Prostate gland (tissue), 2 donors: ENCODE measurements at regions not wholly inside any gene's neighbourhood (a gene's known extent, or its start where the extent isn't known, plus 50 kb on each side); places are given as distances from the start of the nearest gene placed in this dataset.

Source experiments
- DNase-seq: peaks from one replicate; pipeline ENCODE4 v3.0.0-alpha.2; 2019; ENCODE audit warnings: low spot score
- H3K27ac ChIP-seq, 2 donors: fragments of 200-600 bp; sonication (generic); 2 replicates each; pipeline ENCODE4 v1.5.1; 2017 to 2019
- H3K27me3 ChIP-seq: fragments of 200-600 bp; sonication (generic); replicated peaks from 2 replicates; pipeline ENCODE4 v1.5.1; 2019; ENCODE audit not compliant: insufficient read depth
- H3K36me3 ChIP-seq, 2 donors: fragments of 200-600 bp; sonication (generic); 1 replicate in 1 of 2; 2 replicates in 1 of 2; pipeline versions ENCODE4 v1.5.1 to v1.8.1; 2017 to 2019
- H3K4me1 ChIP-seq: fragments of 200-600 bp; sonication (generic); replicated peaks from 2 replicates; pipeline ENCODE4 v1.5.1; 2019
- H3K4me3 ChIP-seq, 2 donors: fragments of 200-600 bp; sonication (generic); 2 replicates each; pipeline ENCODE4 v1.5.1; 2017 to 2019
- H3K9me3 ChIP-seq: fragments of 200-600 bp; sonication (generic); 2 replicates; pipeline ENCODE4 v1.5.1; 2017
- POLR2A ChIP-seq: fragments of 450-650 bp; IDR thresholded peaks from one replicate; pipeline ENCODE4 v1.6.1; 2016; ENCODE audit warnings: antibody characterized with exemption, mild to moderate bottlenecking
- POLR2AphosphoS5 ChIP-seq: sonication (generic); formaldehyde crosslinking; IDR thresholded peaks from one replicate; pipeline ENCODE4 v1.6.1; 2017; ENCODE audit warnings: antibody characterized with exemption
- WGBS: methylation state at CpG from one replicate; pipeline ENCODE4 v1.1.5; 2018; 5-methylcytosine and 5-hydroxymethylcytosine counted together
- intact Hi-C: fragments of 100-400 bp; cut with DNase I; formaldehyde crosslinking; loops from one replicate; pipeline ENCODE4 v1.14.2; 2022
- TF ChIP-seq, protein P1 (sequence below), 4 experiments: fragments of 200-600 bp in 2 of 4; fragments of 450-650 bp in 2 of 4; sonication (generic) in 2 of 4; IDR thresholded peaks; 1 replicate in 3 of 4; 2 replicates in 1 of 4; pipeline ENCODE4 v1.5.1; 2016 to 2019; ENCODE audit warnings: antibody characterized with exemption in 4 of 4, mild to moderate bottlenecking in 2 of 4, moderate library complexity in 2 of 4

DNA sequence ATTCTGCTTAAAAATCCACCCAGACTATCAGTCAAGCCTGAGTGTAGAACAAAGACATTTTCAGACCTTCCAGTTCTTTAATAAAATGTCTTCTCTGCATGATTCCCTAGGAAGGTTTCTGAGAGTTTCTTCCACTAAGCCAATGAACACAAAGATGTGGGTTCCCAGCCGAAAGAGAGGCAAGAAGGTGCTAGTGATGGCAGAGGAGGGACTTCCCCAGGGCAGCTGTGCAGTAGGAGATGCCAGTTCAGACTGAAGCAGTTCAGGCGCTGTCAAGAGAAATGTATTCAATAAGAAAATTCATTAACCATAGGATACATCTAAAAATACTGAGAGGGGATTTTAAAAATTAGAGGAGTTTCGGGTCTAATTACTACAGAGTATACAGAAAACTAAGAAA is 83.3 kb downstream of the RND3 start:
- no peak for DNase-seq
- no peak overlapping the region for H3K4me3 ChIP-seq
- no peak overlapping the region for H3K27ac ChIP-seq
- TF ChIP-seq POLR2A (no peak), POLR2AphosphoS5 (no peak)
- TF ChIP-seq, protein P1, sequence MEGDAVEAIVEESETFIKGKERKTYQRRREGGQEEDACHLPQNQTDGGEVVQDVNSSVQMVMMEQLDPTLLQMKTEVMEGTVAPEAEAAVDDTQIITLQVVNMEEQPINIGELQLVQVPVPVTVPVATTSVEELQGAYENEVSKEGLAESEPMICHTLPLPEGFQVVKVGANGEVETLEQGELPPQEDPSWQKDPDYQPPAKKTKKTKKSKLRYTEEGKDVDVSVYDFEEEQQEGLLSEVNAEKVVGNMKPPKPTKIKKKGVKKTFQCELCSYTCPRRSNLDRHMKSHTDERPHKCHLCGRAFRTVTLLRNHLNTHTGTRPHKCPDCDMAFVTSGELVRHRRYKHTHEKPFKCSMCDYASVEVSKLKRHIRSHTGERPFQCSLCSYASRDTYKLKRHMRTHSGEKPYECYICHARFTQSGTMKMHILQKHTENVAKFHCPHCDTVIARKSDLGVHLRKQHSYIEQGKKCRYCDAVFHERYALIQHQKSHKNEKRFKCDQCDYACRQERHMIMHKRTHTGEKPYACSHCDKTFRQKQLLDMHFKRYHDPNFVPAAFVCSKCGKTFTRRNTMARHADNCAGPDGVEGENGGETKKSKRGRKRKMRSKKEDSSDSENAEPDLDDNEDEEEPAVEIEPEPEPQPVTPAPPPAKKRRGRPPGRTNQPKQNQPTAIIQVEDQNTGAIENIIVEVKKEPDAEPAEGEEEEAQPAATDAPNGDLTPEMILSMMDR (IDR thresholded peaks at IDR 0.05) = no peak
- no peaks in the 10 kb centered on the region for H3K9me3 ChIP-seq
- no peaks in the 10 kb centered on the region for H3K4me1 ChIP-seq
- H3K27me3 ChIP-seq = no peaks in the 10 kb centered on the region
- intact Hi-C loops = no loop called here
- no peaks in the 10 kb centered on the region for H3K36me3 ChIP-seq
- WGBS = 73% methylated on average over 3 of the region's 3 CpGs

DNA sequence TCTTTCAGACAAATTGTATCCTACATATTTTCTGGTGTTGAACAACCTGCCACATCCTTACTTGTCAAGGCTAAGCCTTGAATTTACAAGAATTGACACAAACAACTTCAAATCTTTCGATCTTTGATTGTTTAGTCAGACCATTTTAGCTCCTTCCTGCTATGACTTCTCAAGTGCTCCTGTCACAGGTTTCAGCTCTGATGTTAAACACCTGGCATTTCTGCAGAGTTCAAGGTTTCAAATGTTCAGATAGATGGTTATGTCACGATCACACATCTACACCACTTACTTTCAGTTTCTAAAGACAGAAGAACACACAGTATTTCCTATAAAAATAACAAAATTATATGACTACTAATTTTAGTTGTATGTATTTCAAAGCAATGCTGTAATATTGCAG is 84.0 kb downstream of the RND3 start:
- DNase-seq = no peak
- intact Hi-C loops = no loop called here
- no peaks in the 10 kb centered on the region for H3K4me1 ChIP-seq
- no peak overlapping the region for H3K27ac ChIP-seq
- no peak overlapping the region for H3K4me3 ChIP-seq
- no peaks in the 10 kb centered on the region for H3K9me3 ChIP-seq
- H3K27me3 ChIP-seq = no peaks in the 10 kb centered on the region
- H3K36me3 ChIP-seq = no peaks in the 10 kb centered on the region
- TF ChIP-seq POLR2A (no peak), POLR2AphosphoS5 (no peak)
- WGBS = 28% methylated on average over 2 of the region's 2 CpGs

DNA sequence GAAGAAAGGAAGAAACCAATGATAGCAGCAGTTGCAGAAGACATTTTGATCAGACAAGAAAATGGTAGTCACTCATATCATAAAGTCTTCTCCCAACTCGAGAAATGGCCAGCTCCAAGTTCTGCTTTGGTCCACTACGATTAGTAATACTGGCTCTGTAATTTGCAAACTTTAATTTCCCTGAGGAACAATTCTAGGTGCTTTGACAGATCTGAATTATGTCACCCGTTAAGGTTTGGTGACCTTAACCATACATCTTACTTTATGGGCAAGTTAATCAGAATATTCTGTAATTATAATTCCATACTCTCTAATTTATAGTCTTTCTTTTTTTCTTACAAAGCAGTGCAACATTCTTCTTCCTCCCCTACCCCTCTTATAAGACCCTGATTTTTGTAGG is 84.5 kb downstream of the RND3 start:
- intact Hi-C loops = no loop called here
- no peak for DNase-seq
- Histone ChIP-seq H3K27me3 (no peaks in the 10 kb centered on the region), H3K9me3 (no peaks in the 10 kb centered on the region), H3K4me1 (no peaks in the 10 kb centered on the region), H3K36me3 (no peaks in the 10 kb centered on the region), H3K4me3 (no peak overlapping the region), H3K27ac (no peak overlapping the region)
- WGBS = 76% methylated on average over 3 of the region's 3 CpGs
- TF ChIP-seq, protein P1 (IDR thresholded peaks at IDR 0.05) = no peak
- TF ChIP-seq POLR2AphosphoS5 = no peak
- no peak for TF ChIP-seq POLR2A

DNA sequence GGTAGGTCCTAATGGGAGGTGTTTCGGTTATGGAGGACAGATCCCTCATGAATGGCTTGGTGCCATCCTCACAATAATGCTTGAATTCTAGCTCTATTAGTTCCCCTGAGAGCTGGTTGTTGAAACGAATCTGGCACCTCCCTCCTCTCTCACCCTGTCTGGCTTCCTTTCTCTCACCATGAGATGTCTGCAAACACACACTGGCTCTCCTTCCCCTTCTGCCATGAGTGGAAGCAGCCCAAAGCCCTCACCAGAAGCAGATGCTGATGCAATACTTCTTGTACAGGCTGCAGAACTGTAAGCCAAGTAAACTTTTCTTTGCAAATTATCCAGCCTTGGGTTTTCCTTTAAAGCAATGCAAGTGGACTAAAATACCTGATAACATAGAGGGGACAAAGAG is 86.6 kb downstream of the RND3 start:
- Histone ChIP-seq H3K4me1 (no peaks in the 10 kb centered on the region), H3K27ac (no peak overlapping the region), H3K36me3 (no peaks in the 10 kb centered on the region), H3K9me3 (no peaks in the 10 kb centered on the region), H3K27me3 (no peaks in the 10 kb centered on the region), H3K4me3 (no peak overlapping the region)
- WGBS = 86% methylated on average over 2 of the region's 2 CpGs
- DNase-seq = no peak
- intact Hi-C loops = no loop called here
- TF ChIP-seq POLR2A (no peak), POLR2AphosphoS5 (no peak)
- TF ChIP-seq, protein P1 (IDR thresholded peaks at IDR 0.05) = no peak

DNA sequence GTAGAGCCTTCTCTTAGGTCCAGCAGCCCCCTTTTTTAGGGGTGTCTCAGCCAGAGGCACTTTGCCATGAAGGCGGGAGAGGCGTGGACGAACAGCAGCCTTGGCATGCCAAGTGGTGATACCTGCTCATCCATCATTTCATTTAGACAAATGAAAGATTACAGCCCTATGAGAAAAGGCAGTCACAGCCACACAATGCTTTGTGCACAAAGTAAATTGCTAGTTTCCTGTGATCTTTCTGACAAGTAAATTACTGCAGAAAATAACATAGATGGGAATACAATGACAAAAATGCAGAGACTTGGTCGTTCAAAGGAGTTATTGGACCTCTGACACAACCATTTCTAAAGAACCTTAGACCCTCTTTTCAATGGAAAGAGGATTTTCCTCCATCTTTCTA is 94.9 kb downstream of the RND3 start:
- intact Hi-C loops = no loop called here
- 50% methylated on average over 4 of the region's 4 CpGs for WGBS
- no peaks in the 10 kb centered on the region for H3K36me3 ChIP-seq
- no peaks in the 10 kb centered on the region for H3K4me1 ChIP-seq
- no peaks in the 10 kb centered on the region for H3K27me3 ChIP-seq
- H3K27ac ChIP-seq = no peak overlapping the region
- DNase-seq = no peak
- H3K9me3 ChIP-seq = no peaks in the 10 kb centered on the region
- TF ChIP-seq POLR2AphosphoS5 (no peak), POLR2A (no peak)
- TF ChIP-seq, protein P1 (IDR thresholded peaks at IDR 0.05) = no peak
- H3K4me3 ChIP-seq = no peak overlapping the region
